ENCODE measurements at regions not wholly inside any gene's neighbourhood (a gene's known extent, or its start where the extent isn't known, plus 50 kb on each side); places are given as distances from the start of the nearest gene placed in this dataset.

- no peak overlapping the region for H3K4me3 ChIP-seq (ENCODE audit: low read depth, low read length)
- TF ChIP-seq MYC (IDR thresholded peaks at IDR 0.05; ENCODE audit: low read depth, low read length) (no peak), POLR2A (IDR thresholded peaks at IDR 0.05; ENCODE audit: extremely low read depth, insufficient read length) (no peak), CTCF (IDR thresholded peaks at IDR 0.05; ENCODE audit: low read depth, low read length) (no peak), MAX (IDR thresholded peaks at IDR 0.05; ENCODE audit: low read depth, low read length) (no peak)
- no peak for DNase-seq (ENCODE audit: low read depth)
These were observed 267.3 kb upstream of the SPOPL start for GRCh38 chr2:138234265-138234664.

GRCh38 chr2:138235041-138235440, 266.5 kb upstream of the SPOPL start:
- TF ChIP-seq POLR2A (IDR thresholded peaks at IDR 0.05; ENCODE audit: extremely low read depth, insufficient read length) (no peak), MAX (IDR thresholded peaks at IDR 0.05; ENCODE audit: low read depth, low read length) (no peak), MYC (IDR thresholded peaks at IDR 0.05; ENCODE audit: low read depth, low read length) (no peak), CTCF (IDR thresholded peaks at IDR 0.05; ENCODE audit: low read depth, low read length) (no peak)
- no peak for DNase-seq (ENCODE audit: low read depth)
- H3K4me3 ChIP-seq (ENCODE audit: low read depth, low read length) = no peak overlapping the region

- no peak for DNase-seq (ENCODE audit: low read depth)
- no peak for TF ChIP-seq CTCF (IDR thresholded peaks at IDR 0.05; ENCODE audit: low read depth, low read length)
- no peak for TF ChIP-seq POLR2A (IDR thresholded peaks at IDR 0.05; ENCODE audit: extremely low read depth, insufficient read length)
- TF ChIP-seq MAX (IDR thresholded peaks at IDR 0.05; ENCODE audit: low read depth, low read length) = no peak
- no peak for TF ChIP-seq MYC (IDR thresholded peaks at IDR 0.05; ENCODE audit: low read depth, low read length)
- H3K4me3 ChIP-seq (ENCODE audit: low read depth, low read length) = no peak overlapping the region
These were observed 265.4 kb upstream of the SPOPL start for GRCh38 chr2:138236142-138236541.

GRCh38 chr2:138237667-138238384, 263.7 kb upstream of the SPOPL start:
- H3K4me3 ChIP-seq (ENCODE audit: low read depth, low read length) = no peak overlapping the region
- no peak for DNase-seq (ENCODE audit: low read depth)
- TF ChIP-seq MYC (IDR thresholded peaks at IDR 0.05; ENCODE audit: low read depth, low read length) (no peak), MAX (IDR thresholded peaks at IDR 0.05; ENCODE audit: low read depth, low read length) (no peak), POLR2A (IDR thresholded peaks at IDR 0.05; ENCODE audit: extremely low read depth, insufficient read length) (no peak), CTCF (IDR thresholded peaks at IDR 0.05; ENCODE audit: low read depth, low read length) (no peak)

- TF ChIP-seq CTCF (IDR thresholded peaks at IDR 0.05; ENCODE audit: low read depth, low read length) = no peak
- TF ChIP-seq POLR2A (IDR thresholded peaks at IDR 0.05; ENCODE audit: extremely low read depth, insufficient read length) = no peak
- no peak for TF ChIP-seq MAX (IDR thresholded peaks at IDR 0.05; ENCODE audit: low read depth, low read length)
- TF ChIP-seq MYC (IDR thresholded peaks at IDR 0.05; ENCODE audit: low read depth, low read length) = no peak
- DNase-seq (ENCODE audit: low read depth) = no peak
- H3K4me3 ChIP-seq (ENCODE audit: low read depth, low read length) = no peak overlapping the region
These were observed 262.7 kb upstream of the SPOPL start for GRCh38 chr2:138238908-138239307.
